ENCODE measurements at regions not wholly inside any gene's neighbourhood (a gene's known extent, or its start where the extent isn't known, plus 50 kb on each side); places are given as distances from the start of the nearest gene placed in this dataset.

GRCh38 chr3:145854499-145854898 lies 306.5 kb downstream of the PLOD2 start:
- Histone ChIP-seq H3K9me3 (ENCODE audit: control insufficient read depth, insufficient read depth, low read length) (no peaks in the 10 kb centered on the region), H3K27ac (ENCODE audit: low read depth, low read length) (no peak overlapping the region), H3K4me3 (ENCODE audit: low read depth, low read length) (no peak overlapping the region), H3K27me3 (ENCODE audit: control insufficient read depth, insufficient read depth, low read length) (no peaks in the 10 kb centered on the region)
- ChIA-PET CTCF (no interaction called here), POLR2A (no interaction called here)
- no peak for DNase-seq (ENCODE audit: low read depth, low spot score)
- TF ChIP-seq CTCF (IDR thresholded peaks at IDR 0.05; ENCODE audit: low read depth, low read length): no peak

GRCh38 chr3:145857956-145858355 lies 303.0 kb downstream of the PLOD2 start:
- CTCF ChIA-PET: no interaction called here

DNA sequence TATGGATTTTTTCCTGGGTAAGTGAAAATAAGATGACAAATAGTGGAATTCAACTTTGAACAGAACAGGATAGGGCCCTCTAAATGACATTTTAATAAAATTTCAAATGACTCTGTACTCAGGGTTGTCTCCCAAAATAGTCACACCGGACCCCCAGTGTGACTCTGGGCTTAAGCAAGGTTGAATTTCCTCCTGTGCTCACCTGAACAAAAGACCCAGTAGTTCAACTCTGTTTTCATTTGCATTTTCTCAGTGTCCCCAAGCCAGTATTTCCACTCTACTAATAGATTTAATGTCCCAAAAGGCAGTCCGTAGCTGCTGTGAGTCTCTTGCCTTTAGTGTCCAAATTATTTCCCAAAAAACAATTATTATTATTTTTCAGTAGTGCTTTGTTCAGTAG lies 296.6 kb downstream of the PLOD2 start:
- Histone ChIP-seq H3K4me3 (ENCODE audit: low read depth, low read length) (no peak overlapping the region), H3K9me3 (ENCODE audit: control insufficient read depth, insufficient read depth, low read length) (no peaks in the 10 kb centered on the region), H3K27me3 (ENCODE audit: control insufficient read depth, insufficient read depth, low read length) (no peaks in the 10 kb centered on the region), H3K27ac (ENCODE audit: low read depth, low read length) (no peak overlapping the region)
- no peak for TF ChIP-seq CTCF (IDR thresholded peaks at IDR 0.05; ENCODE audit: low read depth, low read length)
- CTCF ChIA-PET: no interaction called here
- POLR2A ChIA-PET: no interaction called here
- no peak for DNase-seq (ENCODE audit: low read depth, low spot score)

More at GRCh38 chr3:145857956-145858355, 303.0 kb downstream of the PLOD2 start:
- POLR2A ChIA-PET: no interaction called here
- Histone ChIP-seq H3K4me3 (ENCODE audit: low read depth, low read length) (no peak overlapping the region), H3K27me3 (ENCODE audit: control insufficient read depth, insufficient read depth, low read length) (no peaks in the 10 kb centered on the region), H3K9me3 (ENCODE audit: control insufficient read depth, insufficient read depth, low read length) (no peaks in the 10 kb centered on the region), H3K27ac (ENCODE audit: low read depth, low read length) (no peak overlapping the region)
- TF ChIP-seq CTCF (IDR thresholded peaks at IDR 0.05; ENCODE audit: low read depth, low read length): no peak
- no peak for DNase-seq (ENCODE audit: low read depth, low spot score)

- Histone ChIP-seq H3K27me3 (ENCODE audit: control insufficient read depth, insufficient read depth, low read length) (no peaks in the 10 kb centered on the region), H3K9me3 (ENCODE audit: control insufficient read depth, insufficient read depth, low read length) (no peaks in the 10 kb centered on the region), H3K27ac (ENCODE audit: low read depth, low read length) (no peak overlapping the region), H3K4me3 (ENCODE audit: low read depth, low read length) (no peak overlapping the region)
- no peak for TF ChIP-seq CTCF (IDR thresholded peaks at IDR 0.05; ENCODE audit: low read depth, low read length)
- CTCF ChIA-PET: no interaction called here
- POLR2A ChIA-PET: no interaction called here
- DNase-seq (ENCODE audit: low read depth, low spot score): no peak
Observed at GRCh38 chr3:145865399-145866018, 295.5 kb downstream of the PLOD2 start.

DNA sequence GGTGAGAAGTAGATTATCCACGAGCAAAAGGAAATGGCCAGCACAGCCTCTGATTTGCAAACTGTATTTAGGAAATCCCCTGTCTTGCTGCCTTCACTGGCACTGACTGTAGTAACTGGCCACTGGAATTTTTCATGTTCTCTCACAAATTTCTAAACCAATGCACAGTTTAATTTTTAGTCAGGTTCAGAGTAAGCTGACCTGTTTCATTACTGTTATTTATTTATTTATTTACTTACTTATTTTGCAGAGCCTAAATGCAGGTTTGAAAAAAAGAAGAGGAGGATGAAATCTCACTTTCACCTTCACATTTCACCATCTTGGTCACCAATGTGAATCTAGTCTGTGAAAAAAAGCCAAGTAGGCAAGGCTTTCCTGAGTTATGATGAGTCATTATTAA lies 291.0 kb downstream of the PLOD2 start:
- ChIA-PET POLR2A (no interaction called here), CTCF (no interaction called here)
- no peak overlapping the region for H3K27ac ChIP-seq (ENCODE audit: low read depth, low read length)
- H3K9me3 ChIP-seq (ENCODE audit: control insufficient read depth, insufficient read depth, low read length): no peaks in the 10 kb centered on the region
- no peak for DNase-seq (ENCODE audit: low read depth, low spot score)
- no peak for TF ChIP-seq CTCF (IDR thresholded peaks at IDR 0.05; ENCODE audit: low read depth, low read length)
- H3K27me3 ChIP-seq (ENCODE audit: control insufficient read depth, insufficient read depth, low read length): no peaks in the 10 kb centered on the region
- H3K4me3 ChIP-seq (ENCODE audit: low read depth, low read length): no peak overlapping the region
